GM21576 (cell line): ENCODE measurements at regions not wholly inside any gene's neighbourhood (a gene's known extent, or its start where the extent isn't known, plus 50 kb on each side); places are given as distances from the start of the nearest gene placed in this dataset.

Source experiments
- ATAC-seq: cut with Tn5 transposase; IDR thresholded peaks from one replicate; pipeline ENCODE4 v1.9.1; 2021; ENCODE audit warnings: mild to moderate bottlenecking, moderate library complexity; ENCODE audit not compliant: unreplicated experiment

DNA sequence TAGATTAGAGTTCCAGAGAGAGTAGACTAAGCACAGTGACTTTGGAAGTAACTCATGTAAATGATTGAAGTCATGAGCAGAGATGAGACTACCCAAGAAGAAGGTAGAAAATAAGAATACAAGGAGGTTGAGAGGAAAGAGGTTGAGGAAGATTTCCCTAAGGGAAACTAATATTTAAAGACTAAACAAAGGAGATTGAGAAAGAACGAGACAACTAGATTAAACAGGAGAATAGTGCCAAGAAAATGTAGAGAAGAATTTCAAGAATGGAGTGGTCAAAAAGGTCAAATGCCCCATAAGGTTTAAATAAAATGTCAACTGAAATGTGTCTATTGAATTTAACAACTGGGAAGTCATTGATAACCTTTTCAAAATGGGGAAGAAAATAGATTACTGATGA, 59.0 kb downstream of the RPS29 start:
- ATAC-seq, result no peak

DNA sequence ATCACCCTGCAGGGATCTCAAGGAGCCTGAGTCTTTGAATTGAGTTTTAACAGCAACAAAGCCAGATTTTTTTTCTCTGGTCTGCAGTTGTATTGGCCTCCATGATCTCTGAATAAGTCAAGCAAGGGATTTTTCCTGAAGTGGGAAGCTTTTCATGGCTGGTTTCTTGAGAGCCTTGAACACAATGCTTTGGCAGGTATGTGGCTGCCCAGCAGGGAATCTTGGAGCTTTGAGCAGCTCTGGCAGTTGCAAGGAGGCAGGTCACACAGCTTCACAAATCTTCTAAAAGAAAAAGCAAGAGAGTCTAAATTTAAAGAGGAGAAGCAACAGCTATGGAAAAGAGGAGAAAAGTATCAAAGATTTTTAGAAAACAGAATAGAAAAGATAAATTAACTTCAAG, 60.1 kb downstream of the RPS29 start:
- ATAC-seq, result no peak

DNA sequence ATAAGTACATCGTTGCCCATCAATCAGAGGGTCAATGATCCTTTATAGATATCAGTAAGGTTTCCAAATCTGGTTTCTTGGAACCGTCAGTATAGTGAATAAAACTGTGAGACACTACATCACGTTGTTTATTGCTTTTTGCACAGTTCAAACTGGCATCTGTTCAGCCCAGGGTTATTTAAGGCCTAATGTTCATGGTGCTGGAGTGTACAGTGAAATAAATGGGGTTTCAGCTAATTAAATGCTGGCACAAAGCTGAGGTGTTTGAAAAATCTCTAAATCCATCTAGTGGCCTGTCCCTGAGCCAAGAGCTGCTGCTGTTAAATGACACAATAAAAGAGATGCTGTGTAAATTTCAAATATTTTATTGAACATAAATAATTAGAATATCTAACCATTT, 69.9 kb downstream of the RPS29 start:
- no peak for ATAC-seq

DNA sequence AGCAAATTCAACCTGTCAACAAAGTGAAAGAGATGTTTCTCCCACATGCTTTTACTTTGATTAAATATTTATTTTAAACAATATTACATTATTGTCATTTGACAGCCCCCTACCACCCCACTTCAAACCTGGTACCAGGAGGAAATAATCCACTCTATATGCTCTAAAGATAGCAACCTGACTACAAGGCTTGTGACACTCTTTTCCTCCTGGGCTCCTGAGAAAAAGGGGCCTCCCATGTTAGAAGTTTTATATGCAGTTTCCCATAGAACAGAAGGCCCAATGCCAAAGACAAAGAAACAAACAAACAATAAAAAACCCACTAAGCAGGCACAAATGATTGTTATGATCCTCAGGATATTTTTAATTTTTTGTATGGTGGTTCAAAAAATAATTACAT, 73.6 kb downstream of the RPS29 start:
- ATAC-seq, result no peak

DNA sequence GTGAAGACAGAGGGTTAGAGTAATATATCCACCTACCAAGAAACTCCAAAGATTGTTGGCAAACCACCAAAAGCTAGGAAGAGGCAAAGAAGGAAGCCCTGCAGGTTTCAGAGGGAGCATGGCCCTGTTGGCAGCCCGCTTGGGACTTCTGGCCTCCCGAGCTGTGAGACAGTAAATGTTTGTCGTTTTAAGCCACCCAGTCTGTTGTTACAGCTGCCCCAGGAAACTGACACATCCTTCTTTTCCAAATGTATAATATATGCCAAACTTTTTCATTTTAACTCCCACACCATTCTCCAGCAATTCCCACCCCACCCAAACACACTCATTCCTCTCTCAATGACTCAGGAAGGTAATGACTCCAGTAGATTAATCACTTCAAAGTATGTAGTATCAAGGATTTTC, 74.0 kb downstream of the RPS29 start:
- no peak for ATAC-seq

DNA sequence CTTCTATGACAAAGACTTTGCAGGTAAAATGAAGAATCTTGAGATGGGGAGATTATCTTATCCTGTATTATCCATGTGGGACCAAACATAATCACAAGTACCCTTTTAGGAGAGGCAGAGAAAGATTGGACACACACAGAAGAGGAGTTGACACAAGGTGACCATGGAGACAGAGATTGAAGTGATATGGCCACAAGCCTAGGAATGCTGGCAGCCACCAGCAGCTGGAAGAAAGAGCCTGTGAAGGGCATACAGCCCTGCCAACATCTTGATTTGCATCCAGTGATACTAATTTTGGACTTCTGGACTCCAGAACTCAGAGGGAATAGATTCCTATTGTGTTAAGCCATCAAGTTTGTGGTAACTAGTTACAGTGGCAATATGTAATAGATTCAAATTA, 78.1 kb downstream of the RPS29 start:
- no peak for ATAC-seq

DNA sequence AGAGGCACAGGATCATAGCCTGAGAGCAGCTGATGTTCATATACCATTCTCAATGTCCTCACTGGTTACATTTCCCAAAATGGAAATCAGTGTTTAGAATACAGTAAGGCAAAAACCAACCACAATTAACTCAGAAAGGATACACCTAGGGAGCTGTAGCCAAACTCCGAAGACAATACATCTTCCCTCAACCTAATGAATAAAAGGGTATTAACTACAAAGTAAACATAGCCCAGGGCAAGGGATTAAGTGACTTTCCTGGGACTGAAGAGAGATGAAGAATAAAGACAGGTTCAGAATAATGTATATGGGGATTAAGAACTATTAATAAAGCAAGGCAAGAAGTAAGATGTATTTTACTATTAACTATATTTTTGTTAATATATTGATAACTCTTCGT, 79.5 kb downstream of the RPS29 start:
- no peak for ATAC-seq

DNA sequence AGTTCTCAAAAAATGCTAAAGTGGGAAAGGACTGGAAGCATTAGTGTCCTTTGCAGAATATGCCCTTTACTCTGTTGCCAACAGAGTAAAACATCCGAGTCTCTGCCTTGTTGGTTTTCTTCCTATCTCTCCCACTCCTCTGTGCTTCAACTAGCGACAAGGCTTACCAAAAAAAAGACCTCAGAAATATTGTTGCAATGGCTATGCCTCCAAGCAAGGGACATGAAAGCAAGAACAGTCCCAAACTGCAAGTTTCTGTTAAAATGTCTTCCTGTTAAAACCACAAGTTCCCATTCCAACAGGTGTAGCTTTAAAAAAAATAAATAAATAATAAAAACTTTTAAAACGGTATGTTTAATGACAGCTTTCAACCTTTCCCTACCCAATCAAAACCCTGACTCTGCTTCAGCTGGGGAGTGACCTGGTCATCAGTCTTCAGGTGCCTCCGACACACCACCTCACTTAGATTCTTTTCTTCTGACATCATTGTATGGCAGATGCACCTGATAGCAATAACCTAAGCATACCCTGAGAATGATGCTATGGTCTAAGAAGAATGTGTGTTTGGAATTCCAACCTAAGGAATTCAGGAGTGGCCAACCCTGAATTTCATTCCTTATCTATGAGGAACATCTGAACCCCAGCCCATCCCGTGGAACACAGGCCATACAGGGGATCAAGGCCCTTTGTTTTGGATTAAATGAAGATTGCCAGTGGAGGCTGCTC, 81.0 kb downstream of the RPS29 start:
- ATAC-seq, result no peak

DNA sequence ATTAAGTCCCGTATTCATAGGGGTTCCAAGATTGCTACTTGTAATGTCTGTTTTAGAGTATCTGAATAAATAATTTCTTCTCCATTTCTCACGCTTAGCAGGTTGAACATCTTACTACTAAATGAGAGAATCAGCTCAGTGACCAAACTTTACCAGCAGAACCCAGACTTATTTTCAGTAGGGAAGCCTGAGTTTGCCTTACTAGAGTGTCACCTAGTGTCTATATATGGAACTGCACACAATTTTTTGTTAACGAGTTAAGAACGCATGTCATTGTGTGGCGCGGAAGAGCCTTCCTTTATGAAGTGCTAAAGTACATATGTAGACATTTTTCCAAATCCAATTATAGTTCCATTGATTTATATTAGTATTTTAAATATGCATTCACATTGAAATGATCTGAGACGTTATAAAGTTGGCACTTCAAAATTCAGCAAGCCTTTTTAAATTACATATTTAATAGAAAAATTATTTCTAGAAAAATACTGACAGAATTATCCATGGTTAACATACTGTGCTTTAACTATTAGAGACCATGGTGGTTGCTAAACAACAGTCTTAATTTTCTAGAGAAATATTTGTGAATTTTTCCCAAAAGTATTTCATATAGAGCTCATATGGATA, 88.3 kb downstream of the RPS29 start:
- ATAC-seq, result peak; percentile 90

DNA sequence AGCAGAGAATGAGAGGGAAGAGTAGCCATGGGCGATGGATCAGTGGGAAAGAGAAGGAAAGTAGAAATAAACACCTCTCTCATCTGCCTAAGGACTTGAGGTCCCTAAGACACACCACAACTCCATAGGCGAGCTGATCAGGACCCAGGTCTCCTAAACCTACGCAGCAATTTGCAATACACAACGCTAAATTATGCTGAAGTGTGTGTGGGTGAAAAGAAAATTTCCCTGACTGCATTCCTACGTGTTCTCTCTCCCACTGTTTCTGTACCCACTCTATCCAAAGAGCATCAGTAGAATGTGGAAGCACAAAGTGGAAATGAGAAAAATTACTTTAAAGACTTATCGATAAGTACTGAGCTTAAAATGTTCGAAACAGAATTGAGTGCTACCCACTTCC, 88.9 kb downstream of the RPS29 start:
- ATAC-seq, result no peak

DNA sequence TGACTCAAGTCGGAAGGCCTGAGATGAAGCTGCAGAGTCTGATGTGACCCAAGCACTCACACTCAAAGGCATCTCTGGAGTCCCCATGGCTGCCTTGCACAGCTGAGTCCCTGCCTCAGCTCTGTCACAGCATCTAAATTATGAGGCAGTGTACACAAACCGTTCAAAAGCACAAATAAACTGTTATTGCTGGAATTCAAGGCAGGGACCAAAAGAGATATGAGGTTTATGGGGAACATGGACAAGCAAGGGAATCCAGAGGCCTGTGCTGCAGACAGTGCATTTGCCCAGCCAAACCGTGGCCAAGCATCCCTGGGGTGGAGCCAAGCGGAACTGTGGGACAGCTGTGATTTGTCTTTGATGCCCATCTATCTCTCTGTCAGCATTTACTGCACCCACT, 91.3 kb downstream of the RPS29 start:
- no peak for ATAC-seq

DNA sequence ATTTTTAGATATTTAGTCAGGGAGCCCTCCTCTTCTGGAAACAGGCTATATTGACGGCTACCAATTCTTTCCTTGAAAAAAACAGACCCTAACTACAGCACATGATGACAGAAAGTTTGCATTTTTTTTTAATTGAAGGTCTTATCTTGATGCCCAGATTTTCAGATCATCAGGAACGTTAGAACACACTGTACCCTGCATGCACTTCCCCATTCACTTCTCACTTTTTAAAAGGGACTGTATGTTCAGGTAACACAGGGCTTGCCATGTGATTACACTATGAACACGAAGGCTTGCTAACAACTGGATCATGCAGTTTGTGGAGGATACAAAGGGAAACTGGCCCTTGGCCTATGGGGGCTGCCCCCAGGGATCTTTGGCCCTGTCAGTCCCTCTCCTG, 92.6 kb downstream of the RPS29 start:
- no peak for ATAC-seq

DNA sequence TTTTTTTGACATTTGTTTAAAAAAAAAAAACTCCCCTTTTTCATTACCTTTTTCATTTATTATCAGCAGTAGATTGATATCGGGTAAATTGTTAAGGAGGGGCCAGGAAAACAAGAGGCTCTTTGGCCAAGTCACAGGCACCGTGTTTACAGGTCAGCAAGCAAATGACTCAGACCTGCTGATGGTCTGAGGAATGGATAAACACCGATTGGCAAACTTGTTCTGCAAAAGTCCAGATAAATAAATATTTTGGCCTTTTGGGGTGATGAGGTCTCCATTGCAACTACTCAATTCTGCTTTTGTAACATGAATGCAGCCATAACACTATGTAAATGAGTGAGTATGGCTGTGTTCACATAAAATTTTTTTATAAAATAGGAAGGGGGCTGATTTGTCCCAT, 94.0 kb downstream of the RPS29 start:
- ATAC-seq, result no peak

DNA sequence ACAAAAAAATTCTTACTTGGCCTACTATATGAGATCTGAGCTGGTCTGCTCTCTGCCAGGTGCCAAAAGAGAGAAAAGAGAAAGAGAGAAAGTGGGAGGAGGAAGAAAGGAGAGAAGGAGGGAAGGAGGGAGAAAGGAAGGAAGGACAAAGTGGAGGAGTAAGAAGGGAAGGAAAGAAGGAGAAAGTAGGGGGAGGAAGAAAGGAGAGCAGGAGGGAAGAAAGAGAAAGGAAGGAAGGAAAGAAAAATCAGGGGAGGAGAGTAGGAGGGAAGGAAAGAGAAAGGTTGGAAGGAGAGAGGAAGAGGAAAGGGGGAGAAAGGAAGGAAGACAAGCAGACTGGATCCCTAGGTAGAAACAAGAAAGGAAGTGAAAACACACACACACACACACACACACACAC, 96.8 kb downstream of the RPS29 start:
- ATAC-seq, result no peak

DNA sequence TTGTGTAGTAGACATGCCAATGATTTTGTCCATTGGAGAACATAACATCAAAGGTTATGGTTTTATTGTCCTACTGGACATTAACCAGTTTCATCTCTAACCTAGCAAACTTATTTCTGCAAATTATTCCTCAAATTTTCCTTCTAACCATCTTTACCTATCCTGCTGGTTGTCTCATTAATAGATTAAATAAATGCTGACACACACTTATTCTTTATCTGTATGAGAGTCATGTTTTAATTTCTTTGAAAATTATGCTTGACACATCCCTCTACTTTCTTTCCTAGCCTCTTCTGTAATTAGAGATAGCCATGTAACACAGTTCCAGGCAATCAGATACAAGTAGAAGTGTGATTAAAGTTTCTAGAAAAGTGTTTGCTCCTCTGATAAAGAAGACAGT, 98.9 kb downstream of the RPS29 start:
- ATAC-seq, result no peak

DNA sequence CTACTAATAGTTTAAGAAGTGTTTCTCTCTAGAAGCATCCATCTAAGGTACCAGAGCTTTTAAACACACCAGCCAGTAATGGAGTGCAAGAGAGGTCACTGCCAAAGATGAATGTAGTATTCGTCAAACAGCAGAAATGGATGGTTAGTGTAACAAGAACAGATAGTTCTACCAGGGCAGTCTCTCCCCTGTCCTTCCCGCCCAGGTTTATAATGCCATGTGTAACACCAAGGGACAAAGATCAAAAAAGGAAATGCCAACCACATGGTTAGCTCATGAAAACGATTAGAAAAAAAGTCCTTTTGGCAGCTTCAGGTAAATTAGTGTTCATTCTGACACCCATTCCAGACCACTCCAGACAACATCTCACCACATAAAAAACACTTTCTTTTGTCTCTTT, 100.9 kb downstream of the RPS29 start:
- no peak for ATAC-seq

DNA sequence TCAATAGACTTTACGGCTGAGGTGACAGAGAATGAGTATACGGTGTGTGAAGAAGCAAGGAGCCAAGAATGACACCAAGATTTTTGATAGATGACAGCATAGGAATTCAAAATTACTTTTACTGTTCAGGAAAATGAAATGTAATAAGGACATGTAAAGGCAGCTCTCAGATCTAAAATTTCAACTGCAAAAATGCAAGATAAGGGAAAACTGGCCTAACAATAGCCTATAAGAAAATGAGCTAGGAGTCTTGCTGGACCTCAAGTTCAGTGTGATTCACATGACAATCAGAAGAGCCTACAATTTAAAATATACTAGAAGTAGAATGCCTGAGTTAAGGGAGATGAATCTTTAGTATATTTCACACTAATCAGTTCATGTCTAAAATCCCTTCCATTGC, 102.0 kb downstream of the RPS29 start:
- ATAC-seq, result no peak

DNA sequence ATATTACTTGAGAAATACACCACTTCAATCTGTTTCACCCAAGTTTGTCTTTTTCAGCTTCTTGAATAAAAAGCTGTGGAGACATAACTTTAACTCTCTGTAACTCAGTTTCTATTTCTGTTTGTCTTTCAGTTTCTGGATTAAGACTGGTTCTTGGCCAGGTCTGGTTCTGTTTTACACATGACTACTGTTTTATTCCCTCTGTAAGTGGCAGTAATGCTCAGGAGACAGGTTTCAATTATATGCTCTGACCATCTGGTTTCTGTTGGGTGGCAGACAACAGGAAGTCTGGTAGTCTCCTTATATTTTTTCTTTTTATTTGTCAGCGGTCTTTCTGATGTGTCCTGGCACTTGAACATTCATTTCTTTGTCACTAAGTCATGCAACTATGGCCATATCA, 102.9 kb downstream of the RPS29 start:
- ATAC-seq, result peak; percentile 87

DNA sequence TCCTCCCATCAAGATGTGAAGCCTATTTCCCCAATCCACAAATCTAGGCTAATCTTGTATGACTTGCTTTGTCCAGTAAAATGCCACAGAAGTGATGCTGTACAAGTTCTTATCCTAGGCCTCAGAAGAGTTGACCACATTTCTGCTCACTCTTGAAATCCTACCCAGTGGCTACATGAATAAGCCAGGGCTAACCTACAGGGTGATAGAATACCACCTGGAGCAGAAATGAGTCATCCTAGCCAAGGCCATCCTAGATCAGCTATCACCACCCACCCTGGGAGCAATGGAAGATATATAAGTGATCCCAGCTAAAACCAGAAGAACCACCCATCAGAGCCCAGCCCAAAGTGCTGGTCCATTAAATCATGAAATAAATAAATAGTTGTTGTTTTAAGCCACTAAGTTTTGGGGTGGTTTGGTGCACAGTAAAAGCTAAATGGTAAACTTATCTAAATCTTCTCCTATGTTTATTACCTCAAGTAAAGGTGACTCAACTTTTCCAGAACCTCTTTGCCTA, 105.1 kb downstream of the RPS29 start:
- ATAC-seq, result no peak

DNA sequence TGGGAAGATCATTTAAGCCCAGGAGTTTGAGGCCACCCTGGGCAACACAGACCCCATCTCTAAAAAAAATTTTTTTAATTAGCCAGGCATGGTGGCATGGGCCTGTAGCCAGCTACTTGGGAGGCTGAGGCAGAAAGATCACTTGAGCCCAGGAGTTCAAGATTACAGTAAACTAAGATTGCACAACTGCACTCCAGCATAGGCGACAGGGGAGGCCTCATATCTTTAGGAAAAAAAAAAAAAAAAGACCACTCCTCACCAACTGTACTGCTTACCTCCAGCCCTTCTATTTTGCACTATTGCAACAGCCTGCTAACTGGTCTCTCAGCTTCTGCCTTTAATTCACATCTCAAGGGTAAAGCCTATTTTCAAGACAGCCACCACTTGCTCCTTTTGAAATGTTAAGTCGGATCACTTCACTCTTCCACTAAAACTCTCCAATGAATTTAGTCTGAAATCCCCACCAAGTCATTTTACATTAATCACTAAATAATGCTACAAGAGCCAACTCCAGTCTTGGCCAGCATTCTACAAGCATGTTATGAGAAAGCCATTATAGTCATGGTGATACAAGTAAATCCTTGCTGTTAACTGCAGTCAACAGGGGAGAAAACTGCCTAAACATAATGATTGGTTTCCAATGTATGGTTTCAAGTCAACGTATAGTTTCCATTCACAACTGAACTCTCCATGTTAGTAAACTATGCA, 106.0 kb downstream of the RPS29 start:
- no peak for ATAC-seq

DNA sequence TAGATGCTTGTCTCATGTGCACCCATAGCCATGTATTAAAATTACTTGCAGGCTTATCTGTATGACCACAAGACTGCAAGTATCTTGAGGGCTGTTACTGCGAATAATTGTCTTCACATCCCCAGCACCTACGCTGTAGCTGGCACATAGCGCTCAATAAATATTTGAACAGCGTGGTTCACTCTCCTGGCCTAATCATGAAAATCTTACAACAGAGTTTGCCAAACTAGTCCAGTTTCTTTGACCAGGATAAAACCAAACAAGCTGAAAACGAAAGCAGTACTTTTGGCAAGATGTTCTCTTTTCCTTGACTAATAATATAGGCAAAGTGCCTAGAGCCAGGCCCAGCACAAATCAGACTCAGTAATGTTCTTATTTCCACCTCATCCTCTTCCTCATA, 106.7 kb downstream of the RPS29 start:
- no peak for ATAC-seq

DNA sequence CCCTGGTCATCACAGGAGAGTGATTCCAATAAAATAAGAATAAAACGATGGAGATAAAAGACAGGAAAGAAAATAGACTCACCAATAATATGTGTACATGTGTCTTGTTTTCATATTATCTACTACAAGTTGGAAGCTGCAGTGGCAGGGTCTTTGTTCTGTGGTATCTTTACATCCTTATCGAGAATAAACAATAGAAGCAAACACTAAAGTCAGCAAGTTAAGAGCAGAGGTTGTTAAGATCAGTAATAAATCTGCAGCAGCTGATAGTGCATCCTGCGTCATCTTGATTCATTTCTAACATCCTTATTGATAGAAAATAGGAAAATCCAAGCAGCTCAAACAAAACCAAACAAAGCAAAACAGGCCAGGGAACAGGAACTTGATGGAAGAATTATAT, 107.4 kb downstream of the RPS29 start:
- ATAC-seq, result no peak
